ENCODE measurements at regions not wholly inside any gene's neighbourhood (a gene's known extent, or its start where the extent isn't known, plus 50 kb on each side); places are given as distances from the start of the nearest gene placed in this dataset.

DNA sequence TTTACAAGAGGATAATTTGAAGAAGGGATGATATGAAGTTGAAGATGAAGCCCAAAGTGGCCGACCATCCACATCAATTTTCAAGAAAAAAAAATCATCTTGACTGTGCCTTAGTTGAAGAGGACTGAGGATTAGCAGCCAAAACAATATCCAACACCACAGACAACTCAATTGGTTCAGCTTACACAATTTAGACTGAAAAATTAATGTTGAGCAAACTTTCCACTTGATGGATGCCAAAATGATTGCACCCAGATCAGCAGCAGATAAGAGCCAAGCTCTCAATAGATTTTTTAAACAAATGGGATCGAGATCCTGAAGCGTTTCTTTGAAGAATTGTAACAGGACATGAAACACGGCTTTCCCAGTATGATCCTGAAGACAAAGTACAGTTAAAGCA, 163.2 kb downstream of the GADD45G start:
- Histone ChIP-seq H3K27ac (ENCODE audit: low read depth, low read length) (no peak overlapping the region), H3K4me3 (ENCODE audit: extremely low read depth in 1 of 4, insufficient read depth in 2 of 4, low read depth in 3 of 4, low read length in 4 of 4) (no peak overlapping the region), H3K23ac (ENCODE audit: insufficient read length) (no peak overlapping the region), H3K9ac (replicated peaks in 1 of 4; ENCODE audit: extremely low read depth in 1 of 4, low read depth in 3 of 4, low read length in 3 of 4) (no peak overlapping the region), H3K23me2 (ENCODE audit: low read depth, low read length) (no peaks in the 10 kb centered on the region), H3K79me1 (ENCODE audit: low read depth, low read length) (no peaks in the 10 kb centered on the region), H3K56ac (replicated peaks; ENCODE audit: insufficient read length, low read depth, low read length) (no peak overlapping the region), H2BK15ac (ENCODE audit: low read length) (no peak overlapping the region), H4K5ac (ENCODE audit: insufficient read length, low read depth, low read length) (no peak overlapping the region), H3K79me2 (ENCODE audit: control insufficient read depth in 1 of 2, insufficient read depth in 2 of 2, low read length in 2 of 2) (no peaks in the 10 kb centered on the region), H3K4me1 (replicated peaks in 1 of 4; ENCODE audit: control insufficient read depth in 3 of 4, insufficient read depth in 4 of 4, low read length in 3 of 4) (no peaks in the 10 kb centered on the region; a peak in 1 of 7 replicates), H3K18ac (ENCODE audit: extremely low read depth, low read length) (no peak overlapping the region), H2BK12ac (ENCODE audit: low read depth, low read length) (no peak overlapping the region), H3K36me3 (ENCODE audit: control insufficient read depth in 2 of 4, insufficient read depth in 4 of 4, low read length in 3 of 4) (no peaks in the 10 kb centered on the region), H2AK5ac (ENCODE audit: low read depth, low read length) (no peak overlapping the region), H3K9me3 (ENCODE audit: insufficient read depth in 2 of 2, low read depth in 1 of 2, low read length in 1 of 2) (no peaks in the 10 kb centered on the region), H3K14ac (ENCODE audit: insufficient read length) (no peak overlapping the region), H2AFZ (ENCODE audit: low read length) (no peak overlapping the region), H2BK5ac (ENCODE audit: low read depth, low read length) (no peak overlapping the region), H4K8ac (ENCODE audit: extremely low read depth, insufficient read depth, low read length) (no peak overlapping the region), H2BK120ac (replicated peaks; ENCODE audit: low read depth, low read length) (no peak overlapping the region), H2BK20ac (ENCODE audit: low read length) (no peak overlapping the region), H3K4ac (replicated peaks; ENCODE audit: insufficient read length, low read depth, low read length) (no peak overlapping the region), H4K91ac (replicated peaks; ENCODE audit: insufficient read length, low read length) (no peak overlapping the region), H3K27me3 (replicated peaks in 1 of 4; ENCODE audit: control insufficient read depth in 3 of 4, extremely low read depth in 1 of 4, insufficient read depth in 3 of 4, low read length in 3 of 4) (no peaks in the 10 kb centered on the region), H4K20me1 (replicated peaks in 1 of 2; ENCODE audit: control insufficient read depth in 1 of 2, insufficient read depth in 2 of 2, low read length in 2 of 2) (no peaks in the 10 kb centered on the region), H3K4me2 (ENCODE audit: insufficient read depth in 1 of 2, low read depth in 2 of 2, low read length in 2 of 2) (no peak overlapping the region)
- DNase-seq (ENCODE audit: low read depth in 1 of 2, low spot score in 2 of 2): no peak
- FAIRE-seq: no peak
- TF ChIP-seq RXRA (IDR thresholded peaks at IDR 0.05; ENCODE audit: insufficient read depth, low read depth, low read length) (no peak), TAF7 (optimal IDR thresholded peaks at IDR 0.05; ENCODE audit: borderline replicate concordance, low read depth, low read length) (no peak), SIRT6 (IDR thresholded peaks at IDR 0.05; ENCODE audit: low read length) (no peak), TEAD4 (IDR thresholded peaks at IDR 0.05; ENCODE audit: low read depth, low read length) (no peak), SP4 (IDR thresholded peaks at IDR 0.05; ENCODE audit: low read length) (no peak), JUND (IDR thresholded peaks at IDR 0.05; ENCODE audit: low read length) (no peak), BACH1 (IDR thresholded peaks at IDR 0.05; ENCODE audit: low read length) (no peak), SIX5 (IDR thresholded peaks at IDR 0.05; ENCODE audit: low read depth, low read length) (no peak), YY1 (IDR thresholded peaks at IDR 0.05; ENCODE audit: low read depth, low read length) (no peak), GABPA (IDR thresholded peaks at IDR 0.05; ENCODE audit: borderline replicate concordance, insufficient read depth, low read length) (no peak), KDM4A (IDR thresholded peaks at IDR 0.05; ENCODE audit: low read depth, low read length, severe bottlenecking) (no peak)
- 98% methylated on average over 4 of the region's 4 CpGs; no CpG with 5 or more reads in 1 of the 2 experiments for WGBS, 2 experiments (ENCODE audit: extremely low coverage in 1 of 2, insufficient coverage in 1 of 2, insufficient read length in 1 of 2, insufficient replicate concordance in 2 of 2, low coverage in 1 of 2, low lambda C conversion rate in 2 of 2, missing lambda C conversion rate in 1 of 2)
- ChIA-PET CTCF (ENCODE audit: partially characterized antibody) (interaction anchor here (1.3 kb wide), 1 partner anchor 163 kb away, joined by 3 read pairs; the partner anchor contains the start of gene GADD45G), POLR2A (ENCODE audit: partially characterized antibody) (no interaction called here)

All from H1 (cell line).